ENCODE measurements at regions not wholly inside any gene's neighbourhood (a gene's known extent, or its start where the extent isn't known, plus 50 kb on each side); places are given as distances from the start of the nearest gene placed in this dataset.
"Not testable (repeated sequence)": the region's sequence is repeated elsewhere in the genome, so short reads cannot be mapped to it uniquely, and the experiment has no call there.

DNA sequence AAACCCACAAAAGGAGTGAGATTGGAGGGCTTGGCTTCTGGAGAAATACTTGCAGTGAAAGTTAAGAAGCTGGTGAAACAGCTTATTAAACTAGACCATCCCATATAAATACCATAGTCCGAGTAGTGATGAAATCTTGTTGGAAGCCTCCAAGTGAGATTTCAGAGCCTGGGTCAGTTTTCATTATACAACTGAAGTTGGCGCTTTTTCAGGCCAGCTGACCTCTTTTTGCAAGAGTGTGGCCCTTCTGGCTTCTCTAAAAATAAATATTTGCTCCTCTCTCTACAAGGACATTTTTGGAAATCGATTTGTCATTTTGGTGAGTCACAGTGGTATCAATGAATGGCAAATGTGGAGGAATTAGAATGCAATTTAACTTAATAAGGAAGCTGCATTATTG lies 51.2 kb upstream of the THRB start:
- Histone ChIP-seq H3K9me3 (ENCODE audit: control insufficient read depth, insufficient read depth, low read length) (no peaks in the 10 kb centered on the region), H3K36me3 (ENCODE audit: insufficient read depth, low read length) (no peaks in the 10 kb centered on the region), H3K4me1 (ENCODE audit: insufficient read depth, low read length) (no peaks in the 10 kb centered on the region), H3K9ac (ENCODE audit: low read depth, low read length) (no peak overlapping the region)

- Histone ChIP-seq H3K36me3 (ENCODE audit: insufficient read depth, low read length) (no peaks in the 10 kb centered on the region), H3K9ac (ENCODE audit: low read depth, low read length) (no peak overlapping the region), H3K4me1 (ENCODE audit: insufficient read depth, low read length) (no peaks in the 10 kb centered on the region), H3K9me3 (ENCODE audit: control insufficient read depth, insufficient read depth, low read length) (no peaks in the 10 kb centered on the region)
Observed at GRCh38 chr3:24548278-24548677, 53.6 kb upstream of the THRB start.

GRCh38 chr3:24550588-24550987 lies 55.9 kb upstream of the THRB start:
- Histone ChIP-seq H3K9me3 (ENCODE audit: control insufficient read depth, insufficient read depth, low read length) (no peaks in the 10 kb centered on the region), H3K4me1 (ENCODE audit: insufficient read depth, low read length) (no peaks in the 10 kb centered on the region), H3K9ac (ENCODE audit: low read depth, low read length) (no peak overlapping the region)

GRCh38 chr3:24551626-24552025 lies 57.0 kb upstream of the THRB start:
- Histone ChIP-seq H3K9ac (ENCODE audit: low read depth, low read length) (no peak overlapping the region), H3K36me3 (ENCODE audit: insufficient read depth, low read length) (no peaks in the 10 kb centered on the region), H3K9me3 (ENCODE audit: control insufficient read depth, insufficient read depth, low read length) (no peaks in the 10 kb centered on the region)

More at GRCh38 chr3:24550588-24550987, 55.9 kb upstream of the THRB start:
- H3K36me3 ChIP-seq (ENCODE audit: insufficient read depth, low read length), result no peaks in the 10 kb centered on the region

DNA sequence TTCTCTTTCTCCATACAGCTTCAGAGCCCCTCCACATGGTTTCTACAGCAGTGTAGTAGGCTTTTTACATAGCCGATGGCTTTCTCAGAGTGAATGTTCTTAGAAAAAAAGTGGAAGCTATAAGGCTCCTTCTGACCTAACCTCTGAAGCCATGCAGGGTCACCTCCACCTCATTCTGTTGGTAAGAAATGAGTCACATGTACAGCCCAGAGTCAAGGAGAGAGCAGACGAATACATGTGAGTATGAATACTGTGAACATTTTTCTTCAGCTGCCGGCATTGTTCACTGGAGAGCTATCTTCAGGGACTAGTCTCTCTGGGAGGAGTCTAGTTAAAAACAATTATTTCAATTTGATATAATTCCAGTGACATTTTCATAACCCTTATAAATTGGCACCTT lies 68.2 kb upstream of the THRB start:
- Histone ChIP-seq H3K4me1 (ENCODE audit: insufficient read depth, low read length) (no peaks in the 10 kb centered on the region), H3K9ac (ENCODE audit: low read depth, low read length) (no peak overlapping the region), H3K36me3 (ENCODE audit: insufficient read depth, low read length) (no peaks in the 10 kb centered on the region), H3K9me3 (ENCODE audit: control insufficient read depth, insufficient read depth, low read length) (no peaks in the 10 kb centered on the region)

More at GRCh38 chr3:24551626-24552025, 57.0 kb upstream of the THRB start:
- H3K4me1 ChIP-seq (ENCODE audit: insufficient read depth, low read length), result no peaks in the 10 kb centered on the region

DNA sequence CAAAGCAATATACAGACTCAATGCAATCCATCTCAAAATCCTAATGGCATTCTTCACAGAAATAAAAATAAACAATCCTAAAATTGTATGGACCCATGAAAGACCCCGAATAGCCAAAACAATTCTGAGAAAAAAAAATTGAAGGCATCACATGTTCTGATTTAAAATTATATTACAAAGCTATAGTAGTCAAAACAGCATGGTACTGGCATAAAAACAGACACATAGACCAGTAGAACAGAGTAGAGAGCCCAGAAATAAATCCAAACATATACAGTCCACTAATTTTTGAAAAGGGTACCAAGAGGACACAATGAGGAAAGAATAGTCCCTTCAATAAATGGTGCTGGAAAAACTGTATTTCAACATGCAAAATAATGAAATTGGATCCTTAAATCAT lies 70.4 kb upstream of the THRB start:
- Histone ChIP-seq H3K36me3 (ENCODE audit: insufficient read depth, low read length) (no peaks in the 10 kb centered on the region), H3K9ac (ENCODE audit: low read depth, low read length) (no peak overlapping the region), H3K4me1 (ENCODE audit: insufficient read depth, low read length) (no peaks in the 10 kb centered on the region), H3K9me3 (ENCODE audit: control insufficient read depth, insufficient read depth, low read length) (no peaks in the 10 kb centered on the region)

- Histone ChIP-seq H3K4me1 (ENCODE audit: insufficient read depth, low read length) (no peaks in the 10 kb centered on the region), H3K36me3 (ENCODE audit: insufficient read depth, low read length) (no peaks in the 10 kb centered on the region), H3K9ac (ENCODE audit: low read depth, low read length) (no peak overlapping the region), H3K9me3 (ENCODE audit: control insufficient read depth, insufficient read depth, low read length) (no peaks in the 10 kb centered on the region)
Observed at GRCh38 chr3:24565656-24566055, 71.0 kb upstream of the THRB start.

DNA sequence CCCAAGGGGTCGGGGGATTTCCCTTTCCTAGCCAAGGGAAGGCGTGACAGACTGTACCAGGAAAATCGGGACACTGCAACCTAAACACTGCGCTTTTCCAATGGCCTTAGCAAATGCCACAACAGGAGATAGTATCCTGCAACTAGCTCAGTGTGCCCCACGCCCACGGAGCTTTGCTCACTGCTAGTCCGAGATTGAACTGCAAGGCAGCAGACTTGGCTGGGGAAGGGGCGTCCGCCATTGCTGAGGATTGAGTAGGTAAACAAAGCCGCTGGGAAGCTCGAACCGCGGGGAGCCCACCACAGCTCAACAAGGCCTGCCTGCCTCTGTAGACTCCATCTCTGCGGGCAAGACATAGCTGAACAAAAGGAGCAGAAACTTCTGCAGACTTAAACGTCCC lies 72.3 kb upstream of the THRB start:
- Histone ChIP-seq H3K9me3 (ENCODE audit: control insufficient read depth, insufficient read depth, low read length) (no peaks in the 10 kb centered on the region; the same call in 1 of the 2 replicates), H3K4me1 (ENCODE audit: insufficient read depth, low read length) (no peaks in the 10 kb centered on the region), H3K36me3 (ENCODE audit: insufficient read depth, low read length) (no peaks in the 10 kb centered on the region), H3K9ac (ENCODE audit: low read depth, low read length) (no peak overlapping the region)

- not testable (repeated sequence) for H3K36me3 ChIP-seq (ENCODE audit: insufficient read depth, low read length); H3K4me1 ChIP-seq (ENCODE audit: insufficient read depth, low read length); H3K9me3 ChIP-seq (ENCODE audit: control insufficient read depth, insufficient read depth, low read length); H3K9ac ChIP-seq (ENCODE audit: low read depth, low read length)
Observed at GRCh38 chr3:24572409-24572808, 77.8 kb upstream of the THRB start.

DNA sequence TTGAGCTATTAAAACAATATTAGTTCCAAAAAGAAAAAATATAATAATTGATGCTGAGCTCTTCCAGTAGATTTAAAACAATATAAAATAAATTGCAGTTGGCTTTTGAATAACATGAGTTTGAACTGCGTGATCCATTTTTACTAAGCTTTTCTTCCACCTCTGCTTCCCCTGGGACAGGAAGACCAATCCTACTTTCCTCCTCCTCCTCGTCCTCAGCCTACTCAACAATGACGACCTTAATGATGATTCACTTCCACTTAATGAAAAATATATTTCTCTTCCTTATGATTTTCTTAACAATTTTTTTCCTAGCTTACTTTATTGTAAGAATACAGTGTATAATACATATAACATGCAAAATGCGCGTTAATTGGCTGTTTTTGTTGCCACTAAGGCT lies 78.9 kb upstream of the THRB start:
- H3K4me1 ChIP-seq (ENCODE audit: insufficient read depth, low read length), result no peaks in the 10 kb centered on the region
- no peak overlapping the region for H3K9ac ChIP-seq (ENCODE audit: low read depth, low read length)
- H3K36me3 ChIP-seq (ENCODE audit: insufficient read depth, low read length), result no peaks in the 10 kb centered on the region
- peaks cover 2% of the 10 kb centered on the region; the same call in 1 of the 2 replicates for H3K9me3 ChIP-seq (ENCODE audit: control insufficient read depth, insufficient read depth, low read length)

DNA sequence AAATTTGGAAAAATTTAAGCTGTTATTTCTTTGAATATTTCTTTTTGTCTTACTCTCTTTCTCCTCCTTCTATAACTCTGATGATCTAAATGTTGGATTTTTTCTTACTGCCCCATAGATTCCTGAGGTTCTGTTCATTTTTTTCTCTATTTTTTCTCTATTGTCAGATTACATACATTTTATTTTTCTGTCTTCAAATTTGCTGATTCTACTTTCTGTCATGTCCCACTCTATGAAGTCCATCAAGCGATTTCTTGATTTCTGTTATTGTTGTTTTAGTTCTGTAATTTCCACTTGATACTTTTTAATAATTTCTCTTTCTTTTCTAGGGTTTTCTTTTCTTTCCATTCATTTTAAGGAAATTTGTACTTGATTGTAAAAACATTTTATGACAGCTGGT lies 83.7 kb upstream of the THRB start:
- H3K4me1 ChIP-seq (ENCODE audit: insufficient read depth, low read length), result peaks cover 4% of the 10 kb centered on the region; the same call in 1 of the 2 replicates
- peaks cover 2% of the 10 kb centered on the region; the same call in 1 of the 2 replicates for H3K9me3 ChIP-seq (ENCODE audit: control insufficient read depth, insufficient read depth, low read length)
- no peaks in the 10 kb centered on the region for H3K36me3 ChIP-seq (ENCODE audit: insufficient read depth, low read length)
- no peak overlapping the region for H3K9ac ChIP-seq (ENCODE audit: low read depth, low read length)

- Histone ChIP-seq H3K4me1 (ENCODE audit: insufficient read depth, low read length) (peaks cover 4% of the 10 kb centered on the region; the same call in 1 of the 2 replicates), H3K36me3 (ENCODE audit: insufficient read depth, low read length) (no peaks in the 10 kb centered on the region), H3K9me3 (ENCODE audit: control insufficient read depth, insufficient read depth, low read length) (peaks cover 2% of the 10 kb centered on the region; the same call in 1 of the 2 replicates), H3K9ac (ENCODE audit: low read depth, low read length) (no peak overlapping the region)
Observed at GRCh38 chr3:24578951-24579421, 84.3 kb upstream of the THRB start.

DNA sequence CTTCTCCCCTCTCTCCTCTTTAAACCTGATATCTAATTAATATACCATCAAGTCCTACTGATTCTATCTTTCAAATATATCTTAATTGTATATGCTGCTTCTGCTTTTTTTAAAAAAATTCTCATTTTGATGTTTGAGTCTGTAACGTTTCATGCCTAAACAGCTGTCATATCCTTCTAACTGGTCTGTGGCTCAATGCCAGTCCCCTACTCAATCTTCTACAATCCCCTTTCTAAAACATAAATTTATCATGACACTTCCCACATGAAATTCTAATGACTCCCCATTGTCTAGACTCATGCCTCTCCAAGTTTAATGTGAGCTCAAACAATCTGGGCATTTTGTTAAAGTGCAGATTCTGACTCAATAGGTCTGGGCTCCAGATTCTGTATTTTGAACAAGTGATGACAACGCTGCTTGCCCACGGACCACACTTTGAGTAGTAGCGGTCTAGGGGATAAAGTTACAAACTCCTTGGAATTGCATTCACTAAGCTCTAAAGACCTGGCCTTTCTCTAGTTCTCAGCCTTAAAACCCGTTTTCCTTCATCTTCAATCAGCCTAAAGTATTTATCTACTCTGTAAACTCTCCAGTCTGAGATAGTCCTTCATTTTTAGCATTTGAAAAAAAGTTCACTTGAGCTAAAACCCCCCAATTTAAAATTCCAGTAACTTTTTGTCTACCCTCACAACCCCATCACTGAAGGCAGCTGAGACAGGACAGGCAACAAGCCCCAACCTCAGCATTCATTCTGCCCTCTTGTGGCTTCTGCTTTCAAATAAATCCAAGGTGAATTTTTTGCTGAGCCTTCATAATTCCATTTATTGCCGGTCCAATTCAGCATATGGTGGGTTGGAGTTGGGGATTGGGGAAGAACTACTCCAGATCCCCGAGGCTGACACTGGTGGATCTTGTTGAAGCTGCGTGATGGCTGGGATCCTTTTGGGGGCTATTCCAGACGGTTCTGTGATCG lies 88.1 kb upstream of the THRB start:
- Histone ChIP-seq H3K9me3 (ENCODE audit: control insufficient read depth, insufficient read depth, low read length) (no peaks in the 10 kb centered on the region), H3K4me1 (ENCODE audit: insufficient read depth, low read length) (peaks cover 4% of the 10 kb centered on the region; the same call in 1 of the 2 replicates), H3K9ac (ENCODE audit: low read depth, low read length) (no peak overlapping the region), H3K36me3 (ENCODE audit: insufficient read depth, low read length) (no peaks in the 10 kb centered on the region)

GRCh38 chr3:24586920-24587319 lies 92.3 kb upstream of the THRB start:
- H3K4me1 ChIP-seq (ENCODE audit: insufficient read depth, low read length), result no peaks in the 10 kb centered on the region
- H3K9me3 ChIP-seq (ENCODE audit: control insufficient read depth, insufficient read depth, low read length), result no peaks in the 10 kb centered on the region
- no peaks in the 10 kb centered on the region for H3K36me3 ChIP-seq (ENCODE audit: insufficient read depth, low read length)
- no peak overlapping the region for H3K9ac ChIP-seq (ENCODE audit: low read depth, low read length)

All from ES-I3 (cell line).